Neuronal stem cell (in vitro differentiated cells): ENCODE measurements at regions not wholly inside any gene's neighbourhood (a gene's known extent, or its start where the extent isn't known, plus 50 kb on each side); places are given as distances from the start of the nearest gene placed in this dataset.

ENCODE experiments used
- DNase-seq: peaks from one replicate; pipeline ENCODE4 v3.0.0-alpha.2; 2013; ENCODE audit warnings: low spot score
- H2AFZ ChIP-seq: one replicate; pipeline ENCODE4 v1.6.1; 2013; ENCODE audit warnings: mild to moderate bottlenecking, low read length, inconsistent platforms
- H2AK5ac ChIP-seq: 2 replicates; pipeline ENCODE4 v1.6.1; 2013; ENCODE audit warnings: low read depth, mild to moderate bottlenecking, inconsistent platforms, low read length, moderate library complexity, mixed read lengths
- H2BK120ac ChIP-seq: 2 replicates; pipeline ENCODE4 v1.6.1; 2013; ENCODE audit warnings: low read depth, mild to moderate bottlenecking, inconsistent platforms, low read length, moderate library complexity, mixed read lengths
- H2BK12ac ChIP-seq: one replicate; pipeline ENCODE4 v1.6.1; 2013; ENCODE audit warnings: low read length, inconsistent platforms
- H2BK15ac ChIP-seq: 2 replicates; pipeline ENCODE4 v1.6.1; 2013; ENCODE audit warnings: mild to moderate bottlenecking, low read length, inconsistent platforms, mixed read lengths
- H2BK5ac ChIP-seq: one replicate; pipeline ENCODE4 v1.6.1; 2013; ENCODE audit warnings: inconsistent platforms, mild to moderate bottlenecking, low read length, moderate library complexity
- H3K14ac ChIP-seq: one replicate; pipeline ENCODE4 v1.6.1; 2013; ENCODE audit warnings: low read length, inconsistent platforms
- H3K18ac ChIP-seq: 2 replicates; pipeline ENCODE4 v1.6.1; 2013; ENCODE audit warnings: low read length, inconsistent platforms
- H3K23ac ChIP-seq: 2 replicates; pipeline ENCODE4 v1.6.1; 2013; ENCODE audit warnings: low read depth, mild to moderate bottlenecking, mixed read lengths, low read length, inconsistent platforms; ENCODE audit not compliant: poor library complexity
- H3K27ac ChIP-seq: replicated peaks from 3 replicates; pipeline ENCODE4 v1.5.1; 2013; ENCODE audit warnings: low read length, inconsistent platforms
- H3K27me3 ChIP-seq, 3 experiments: 2 replicates each; pipeline ENCODE4 v1.6.1; 2013; ENCODE audit warnings: low read length in 3 of 3, mild to moderate bottlenecking in 2 of 3, inconsistent platforms in 1 of 3, low read depth in 1 of 3, mixed read lengths in 1 of 3, moderate library complexity in 1 of 3; ENCODE audit not compliant: control insufficient read depth in 3 of 3, insufficient read depth in 3 of 3
- H3K36me3 ChIP-seq, 2 donors: replicated peaks in 1 of 2; 2 replicates each; pipeline ENCODE4 v1.6.1; 2013; ENCODE audit warnings: low read length in 2 of 2; ENCODE audit not compliant: control insufficient read depth in 2 of 2, insufficient read depth in 2 of 2
- H3K4ac ChIP-seq: 2 replicates; pipeline ENCODE4 v1.6.1; 2013; ENCODE audit warnings: inconsistent platforms, mild to moderate bottlenecking, low read length, moderate library complexity
- H3K4me1 ChIP-seq, 2 donors: 1 replicate in 1 of 2; 2 replicates in 1 of 2; pipeline ENCODE4 v1.6.1; 2013; ENCODE audit warnings: low read length in 2 of 2, low read depth in 1 of 2; ENCODE audit not compliant: control insufficient read depth in 2 of 2, insufficient read depth in 1 of 2
- H3K4me2 ChIP-seq: one replicate; pipeline ENCODE4 v1.6.1; 2013; ENCODE audit warnings: mild to moderate bottlenecking, low read length, inconsistent platforms; ENCODE audit not compliant: insufficient read depth, poor library complexity, severe bottlenecking
- H3K4me3 ChIP-seq, 2 donors: 2 replicates each; pipeline ENCODE4 v1.5.1; 2013; ENCODE audit warnings: low read length in 2 of 2, mild to moderate bottlenecking in 2 of 2, inconsistent platforms in 1 of 2, moderate library complexity in 1 of 2
- H3K79me1 ChIP-seq: one replicate; pipeline ENCODE4 v1.6.1; 2013; ENCODE audit warnings: low read depth, mild to moderate bottlenecking, inconsistent platforms, low read length, moderate library complexity
- H3K9ac ChIP-seq: one replicate; pipeline ENCODE4 v1.6.1; 2013; ENCODE audit warnings: mild to moderate bottlenecking, low read depth, low read length, inconsistent platforms; ENCODE audit not compliant: poor library complexity
- H3K9me3 ChIP-seq, 2 donors: replicated peaks in 1 of 2; 2 replicates each; pipeline versions ENCODE3 to v1.6.1; 2013; ENCODE audit warnings: low read length in 2 of 2, mild to moderate bottlenecking in 2 of 2, inconsistent platforms in 1 of 2, low read depth in 1 of 2, mixed read lengths in 1 of 2, moderate library complexity in 1 of 2; ENCODE audit not compliant: control insufficient read depth in 2 of 2, insufficient read depth in 1 of 2
- H4K8ac ChIP-seq: one replicate; pipeline ENCODE4 v1.6.1; 2013; ENCODE audit warnings: low read depth, mild to moderate bottlenecking, inconsistent platforms, low read length, moderate library complexity
- H4K91ac ChIP-seq: one replicate; pipeline ENCODE4 v1.6.1; 2013; ENCODE audit warnings: low read length, low read depth, mild to moderate bottlenecking, inconsistent platforms; ENCODE audit not compliant: poor library complexity
- WGBS, 2 donors: extraction: QIAGEN DNeasy Blood & Tissue Kit; methylation state at CpG; one replicate each; pipeline ENCODE4 v1.1.7; 2013; ENCODE audit warnings: missing lambda C conversion rate in 2 of 2, mixed read lengths in 1 of 2; ENCODE audit not compliant: insufficient read length in 2 of 2, insufficient replicate concordance in 1 of 2; ENCODE audit errors: extremely low coverage in 2 of 2; 5-methylcytosine and 5-hydroxymethylcytosine counted together

DNA sequence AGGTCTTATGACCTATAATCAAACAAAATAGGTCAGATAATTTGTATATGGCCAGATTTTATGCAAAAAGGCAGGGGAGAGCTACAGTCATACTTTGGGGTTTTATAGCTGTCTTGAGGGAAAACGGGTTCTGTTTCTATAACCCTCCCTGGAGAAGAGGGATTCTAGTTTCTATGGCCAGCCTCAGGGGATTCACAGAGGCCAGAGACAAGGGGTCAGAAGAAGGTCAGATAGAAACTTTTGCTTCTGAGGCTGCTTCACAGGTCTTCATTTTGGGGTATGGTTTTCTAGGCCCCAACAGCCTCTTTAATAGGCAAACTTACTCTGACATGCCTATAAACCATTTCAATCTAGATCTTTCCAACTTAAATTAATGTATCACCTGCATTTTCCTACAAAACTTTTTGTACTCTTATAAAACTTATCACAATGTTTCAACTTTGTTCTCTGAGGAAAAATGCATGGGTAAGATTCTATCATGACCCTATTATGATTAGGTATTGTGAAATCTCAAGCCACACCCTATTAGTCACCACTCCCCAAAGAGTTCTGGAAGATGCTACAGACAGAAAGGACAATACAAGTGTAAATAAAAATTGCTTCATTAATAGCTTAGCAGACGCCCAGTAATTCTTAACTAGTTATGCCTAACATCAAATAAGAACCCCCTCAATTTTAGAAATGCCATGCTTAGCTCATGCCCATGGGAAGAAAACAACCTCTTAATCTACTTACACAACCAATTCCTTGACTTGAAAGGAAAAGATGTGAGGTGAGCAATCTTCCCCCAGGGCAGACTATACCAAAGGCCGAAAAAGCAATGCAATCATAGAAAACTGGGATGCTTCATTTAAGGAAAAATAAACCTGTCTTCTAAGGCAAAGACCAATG, 396.6 kb downstream of the TLR4 start:
- no peak overlapping the region for H2AK5ac ChIP-seq
- H3K4me3 ChIP-seq, result no peak overlapping the region
- H3K4me1 ChIP-seq, result no peaks in the 10 kb centered on the region
- H3K27me3 ChIP-seq, result no peaks in the 10 kb centered on the region
- no peak for DNase-seq
- H4K8ac ChIP-seq, result no peak overlapping the region
- WGBS, 2 donors, result no CpG with 5 or more reads among the region's 3 CpGs
- no peak overlapping the region for H3K14ac ChIP-seq
- H2AFZ ChIP-seq, result no peak overlapping the region
- H3K9ac ChIP-seq, result no peak overlapping the region
- no peak overlapping the region for H3K23ac ChIP-seq
- H3K4me2 ChIP-seq, result no peak overlapping the region
- no peaks in the 10 kb centered on the region for H3K9me3 ChIP-seq
- no peak overlapping the region for H2BK120ac ChIP-seq
- H3K36me3 ChIP-seq, result no peaks in the 10 kb centered on the region
- no peak overlapping the region for H3K4ac ChIP-seq
- H3K27ac ChIP-seq, result no peak overlapping the region
- no peak overlapping the region for H2BK15ac ChIP-seq
- no peak overlapping the region for H2BK12ac ChIP-seq
- H2BK5ac ChIP-seq, result no peak overlapping the region
- H3K79me1 ChIP-seq, result no peaks in the 10 kb centered on the region
- no peak overlapping the region for H4K91ac ChIP-seq
- no peak overlapping the region for H3K18ac ChIP-seq

DNA sequence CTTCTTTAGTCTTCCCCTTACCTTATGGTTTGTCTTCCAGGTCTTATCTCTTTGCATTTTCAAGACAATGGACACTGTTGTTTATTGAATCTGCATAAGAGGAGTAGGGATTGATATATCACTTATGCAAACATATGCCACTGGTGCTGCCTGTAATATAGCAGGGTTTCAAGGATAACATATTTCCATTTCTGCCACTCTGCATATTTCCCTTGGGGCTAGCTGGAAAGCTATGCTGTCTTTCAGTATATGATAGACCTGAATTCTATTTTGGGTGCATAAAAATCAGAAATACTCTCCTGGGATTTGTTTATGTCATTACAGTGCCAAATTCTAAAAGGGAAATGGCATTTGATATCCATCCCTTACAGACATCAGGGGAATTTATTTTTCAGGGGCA, 400.2 kb downstream of the TLR4 start:
- no peaks in the 10 kb centered on the region for H3K27me3 ChIP-seq
- no peak overlapping the region for H4K8ac ChIP-seq
- no peak overlapping the region for H2AK5ac ChIP-seq
- H3K4me3 ChIP-seq, result no peak overlapping the region
- H2AFZ ChIP-seq, result no peak overlapping the region
- H2BK5ac ChIP-seq, result no peak overlapping the region
- no peak overlapping the region for H3K27ac ChIP-seq
- H3K23ac ChIP-seq, result no peak overlapping the region
- H3K9ac ChIP-seq, result no peak overlapping the region
- H4K91ac ChIP-seq, result no peak overlapping the region
- H2BK15ac ChIP-seq, result no peak overlapping the region
- H3K4me2 ChIP-seq, result no peak overlapping the region
- H2BK12ac ChIP-seq, result no peak overlapping the region
- no peak overlapping the region for H3K4ac ChIP-seq
- no peaks in the 10 kb centered on the region for H3K36me3 ChIP-seq
- DNase-seq, result no peak
- no peak overlapping the region for H3K18ac ChIP-seq
- H3K14ac ChIP-seq, result no peak overlapping the region
- no peaks in the 10 kb centered on the region for H3K9me3 ChIP-seq
- no peak overlapping the region for H2BK120ac ChIP-seq
- H3K4me1 ChIP-seq, result no peaks in the 10 kb centered on the region
- no peaks in the 10 kb centered on the region for H3K79me1 ChIP-seq

DNA sequence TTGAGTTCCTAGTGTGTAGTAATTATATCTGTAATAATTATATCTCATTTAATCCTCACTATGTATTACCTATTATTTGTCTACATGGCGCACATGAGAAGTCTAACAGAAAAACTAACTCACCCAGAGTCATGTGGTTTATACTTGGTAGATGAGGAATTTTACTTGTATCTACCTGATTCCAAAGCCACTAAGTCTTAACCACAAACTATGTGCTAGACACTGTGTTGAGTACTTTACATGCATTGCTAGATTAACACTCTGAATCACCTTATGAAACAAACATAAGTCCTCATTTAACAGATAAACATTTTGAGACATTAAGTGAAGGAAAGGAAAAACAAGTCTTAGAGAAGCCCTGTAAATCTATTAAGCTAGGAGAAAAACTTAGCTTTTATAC, 404.8 kb downstream of the TLR4 start:
- H4K91ac ChIP-seq, result no peak overlapping the region
- H3K27me3 ChIP-seq, result no peaks in the 10 kb centered on the region
- H2BK12ac ChIP-seq, result no peak overlapping the region
- no peak overlapping the region for H2AFZ ChIP-seq
- no peak overlapping the region for H3K14ac ChIP-seq
- H3K4me2 ChIP-seq, result no peak overlapping the region
- H2AK5ac ChIP-seq, result no peak overlapping the region
- no peak overlapping the region for H2BK120ac ChIP-seq
- H3K4me3 ChIP-seq, result no peak overlapping the region
- H3K4ac ChIP-seq, result no peak overlapping the region
- no peak overlapping the region for H2BK5ac ChIP-seq
- H2BK15ac ChIP-seq, result no peak overlapping the region
- no peaks in the 10 kb centered on the region for H3K9me3 ChIP-seq
- H3K23ac ChIP-seq, result no peak overlapping the region
- no peaks in the 10 kb centered on the region for H3K36me3 ChIP-seq
- H3K18ac ChIP-seq, result no peak overlapping the region
- no peak overlapping the region for H3K27ac ChIP-seq
- no peaks in the 10 kb centered on the region for H3K79me1 ChIP-seq
- no peak overlapping the region for H4K8ac ChIP-seq
- no peak for DNase-seq
- no peak overlapping the region for H3K9ac ChIP-seq
- peaks cover 0 to 7% of the 10 kb centered on the region in 2 donors for H3K4me1 ChIP-seq
- no CpG with 5 or more reads among the region's 1 CpG for WGBS, 2 donors

DNA sequence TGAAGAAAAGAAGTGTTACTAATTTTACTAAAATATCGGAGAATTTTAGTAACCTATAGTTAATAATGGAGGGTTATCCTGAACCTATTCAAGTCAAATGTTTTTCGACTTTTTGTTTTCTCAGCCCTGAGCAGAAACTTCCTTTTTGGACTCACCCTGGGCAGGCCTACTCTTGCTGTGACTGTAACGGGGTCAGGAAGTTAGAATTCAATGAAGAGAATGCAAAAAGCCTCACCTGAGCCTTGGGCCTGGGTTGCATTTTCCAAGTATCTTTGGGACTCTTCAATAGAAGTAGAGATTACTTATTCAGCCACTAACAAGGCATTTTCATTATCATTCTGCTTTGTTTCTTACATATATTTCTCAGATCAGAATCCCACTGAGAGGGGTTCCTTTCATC, 405.3 kb downstream of the TLR4 start:
- Histone ChIP-seq H3K79me1 (no peaks in the 10 kb centered on the region), H2BK12ac (no peak overlapping the region), H3K27me3 (no peaks in the 10 kb centered on the region), H4K91ac (no peak overlapping the region), H3K36me3 (no peaks in the 10 kb centered on the region), H3K14ac (no peak overlapping the region), H2BK15ac (no peak overlapping the region), H3K23ac (no peak overlapping the region), H2AK5ac (no peak overlapping the region), H3K9ac (no peak overlapping the region), H3K9me3 (no peaks in the 10 kb centered on the region), H3K4me1 (peaks cover 0 to 7% of the 10 kb centered on the region in 2 donors), H3K18ac (no peak overlapping the region), H2BK5ac (no peak overlapping the region), H2BK120ac (no peak overlapping the region), H3K4ac (no peak overlapping the region), H2AFZ (no peak overlapping the region), H3K4me3 (no peak overlapping the region), H4K8ac (no peak overlapping the region), H3K4me2 (no peak overlapping the region), H3K27ac (no peak overlapping the region)
- no CpG with 5 or more reads among the region's 3 CpGs for WGBS, 2 donors
- DNase-seq, result no peak
